IMR-90 (cell line): ENCODE measurements at regions not wholly inside any gene's neighbourhood (a gene's known extent, or its start where the extent isn't known, plus 50 kb on each side); places are given as distances from the start of the nearest gene placed in this dataset.

Experiments used
- ATAC-seq: fragments of 200-7000 bp; cut with Tn5 transposase; 2 replicates; pipeline ENCODE4 v1.9.1; 2020; ENCODE audit warnings: low read depth, mild to moderate bottlenecking, moderate library complexity
- BruUV-seq: library from RNA; stranded (reverse); fragments of 400-500 nt; replicated peaks from 2 replicates; lab custom pipeline; 2021; lab: Mats Ljungman, UMichigan
- CTCF ChIA-PET: fragments of 300-600 bp; formaldehyde crosslinking; extraction: SDS; loops from one replicate; lab custom pipeline; 2021; ENCODE audit warnings: antibody characterized with exemption; lab: Yijun Ruan, JAX
- POLR2A ChIA-PET: fragments of 300-600 bp; sonication (Branson Sonifier 250); formaldehyde crosslinking; loops from one replicate; lab custom pipeline; 2022; ENCODE audit warnings: antibody characterized with exemption; ENCODE audit not compliant: unreplicated experiment; lab: Charles Lee
- DNase-seq: peaks from one replicate; pipeline ENCODE4 v3.0.0; 2013
- H2AFZ ChIP-seq: replicated peaks from 2 replicates; pipeline ENCODE3; 2013; ENCODE audit warnings: low read length, mild to moderate bottlenecking; ENCODE audit not compliant: poor library complexity
- H2AK5ac ChIP-seq: 2 replicates; pipeline ENCODE4 v1.6.1; 2013; ENCODE audit warnings: low read depth, low read length, inconsistent platforms
- H2AK9ac ChIP-seq: replicated peaks from 2 replicates; pipeline ENCODE3; 2013; ENCODE audit warnings: mild to moderate bottlenecking, low read depth, low read length, moderate library complexity; ENCODE audit not compliant: poor library complexity
- H2BK120ac ChIP-seq: 2 replicates; pipeline ENCODE4 v1.6.1; 2013; ENCODE audit warnings: low read depth, low read length, inconsistent platforms
- H2BK15ac ChIP-seq: 3 replicates; pipeline ENCODE4 v1.6.1; 2013; ENCODE audit warnings: low read depth, low read length, inconsistent platforms
- H2BK20ac ChIP-seq: 2 replicates; pipeline ENCODE4 v1.6.1; 2013; ENCODE audit warnings: low read depth, mild to moderate bottlenecking, inconsistent platforms, low read length, moderate library complexity
- H2BK5ac ChIP-seq: 2 replicates; pipeline ENCODE4 v1.6.1; 2013; ENCODE audit warnings: mild to moderate bottlenecking, low read depth, low read length, inconsistent platforms; ENCODE audit not compliant: poor library complexity, severe bottlenecking
- H3K14ac ChIP-seq: replicated peaks from 2 replicates; pipeline ENCODE4 v1.6.1; 2013; ENCODE audit warnings: low read depth, low read length, inconsistent platforms
- H3K18ac ChIP-seq: 2 replicates; pipeline ENCODE4 v1.6.1; 2013; ENCODE audit warnings: low read depth, low read length, control low read depth
- H3K23ac ChIP-seq: 2 replicates; pipeline ENCODE4 v1.6.1; 2013; ENCODE audit warnings: low read depth, low read length, inconsistent platforms
- H3K27ac ChIP-seq: 2 replicates; pipeline ENCODE4 v1.5.1; 2013; ENCODE audit warnings: mild to moderate bottlenecking, control low read depth, low read length; ENCODE audit not compliant: insufficient read depth
- H3K27me3 ChIP-seq: 2 replicates; pipeline ENCODE4 v1.6.1; 2013; ENCODE audit warnings: low read length; ENCODE audit not compliant: control insufficient read depth, insufficient read depth
- H3K36me3 ChIP-seq: 2 replicates; pipeline ENCODE4 v1.6.1; 2013; ENCODE audit warnings: low read length, mixed read lengths; ENCODE audit not compliant: control insufficient read depth, insufficient read depth
- H3K4ac ChIP-seq: 2 replicates; pipeline ENCODE4 v1.6.1; 2013; ENCODE audit warnings: low read depth, low read length, inconsistent platforms
- H3K4me1 ChIP-seq: 2 replicates; pipeline ENCODE4 v1.6.1; 2013; ENCODE audit warnings: low read length, mixed read lengths; ENCODE audit not compliant: control insufficient read depth, insufficient read depth
- H3K4me2 ChIP-seq: 2 replicates; pipeline ENCODE4 v1.6.1; 2013; ENCODE audit warnings: low read depth, mild to moderate bottlenecking, control low read depth, low read length, moderate library complexity
- H3K4me3 ChIP-seq: 2 replicates; pipeline ENCODE4 v1.5.1; 2013; ENCODE audit warnings: low read depth, mild to moderate bottlenecking, control low read depth, low read length, moderate library complexity; ENCODE audit not compliant: insufficient read depth
- H3K56ac ChIP-seq: 2 replicates; pipeline ENCODE4 v1.6.1; 2013; ENCODE audit warnings: low read length, inconsistent platforms; ENCODE audit not compliant: insufficient read depth; ENCODE audit errors: extremely low read depth
- H3K79me1 ChIP-seq, 2 experiments: 2 replicates each; pipeline ENCODE4 v1.6.1; 2013; ENCODE audit warnings: low read length in 2 of 2, inconsistent platforms in 1 of 2, low read depth in 1 of 2
- H3K9ac ChIP-seq: 2 replicates; pipeline ENCODE4 v1.6.1; 2013; ENCODE audit warnings: low read depth, low read length, control low read depth
- H3K9me1 ChIP-seq: 2 replicates; pipeline ENCODE4 v1.6.1; 2013; ENCODE audit warnings: low read length, inconsistent platforms; ENCODE audit not compliant: insufficient read depth
- H3K9me3 ChIP-seq: 2 replicates; pipeline ENCODE4 v1.6.1; 2013; ENCODE audit warnings: low read length; ENCODE audit not compliant: control insufficient read depth, insufficient read depth
- H4K20me1 ChIP-seq: 2 replicates; pipeline ENCODE4 v1.6.1; 2013; ENCODE audit warnings: low read length, inconsistent platforms; ENCODE audit not compliant: insufficient read depth
- H4K5ac ChIP-seq: 2 replicates; pipeline ENCODE4 v1.6.1; 2013; ENCODE audit warnings: mild to moderate bottlenecking, low read depth, low read length, control low read depth
- H4K8ac ChIP-seq, 2 experiments: 2 replicates each; pipeline ENCODE4 v1.6.1; 2013; ENCODE audit warnings: low read depth in 2 of 2, low read length in 2 of 2, control low read depth in 1 of 2, inconsistent platforms in 1 of 2
- H4K91ac ChIP-seq: 2 replicates; pipeline ENCODE4 v1.6.1; 2013; ENCODE audit warnings: low read depth, low read length, inconsistent platforms; ENCODE audit not compliant: insufficient read depth
- BHLHE40 ChIP-seq: fragments of 150-350 bp; IDR thresholded peaks from 2 replicates; pipeline ENCODE4 v1.6.1; 2016; ENCODE audit warnings: mild to moderate bottlenecking, low read depth, low read length
- CTCF ChIP-seq: conservative IDR thresholded peaks from 2 replicates; pipeline ENCODE4 v1.5.1; 2012; ENCODE audit warnings: mild to moderate bottlenecking, low read depth, low read length, improper control_type of control experiment
- ELK1 ChIP-seq: fragments of 150-350 bp; IDR thresholded peaks from 2 replicates; pipeline ENCODE4 v1.6.1; 2016; ENCODE audit warnings: low read depth, mild to moderate bottlenecking, low read length, moderate library complexity, borderline replicate concordance
- MAZ ChIP-seq: IDR thresholded peaks from 2 replicates; pipeline ENCODE4 v1.6.1; 2012; ENCODE audit warnings: low read depth, mild to moderate bottlenecking, low read length, improper control_type of control experiment, moderate library complexity, borderline replicate concordance
- MXI1 ChIP-seq: IDR thresholded peaks from 2 replicates; pipeline ENCODE4 v1.6.1; 2012; ENCODE audit warnings: low read depth, mild to moderate bottlenecking, low read length, moderate library complexity, borderline replicate concordance
- NFE2L2 ChIP-seq: fragments of 150-350 bp; IDR thresholded peaks from 2 replicates; pipeline ENCODE4 v1.6.1; 2016; ENCODE audit warnings: low read depth, mild to moderate bottlenecking, low read length
- POLR2A ChIP-seq: IDR thresholded peaks from 2 replicates; pipeline ENCODE4 v1.6.1; 2012; ENCODE audit warnings: mild to moderate bottlenecking, low read depth, low read length
- RAD21 ChIP-seq: IDR thresholded peaks from 2 replicates; pipeline ENCODE4 v1.6.1; 2012; ENCODE audit warnings: low read length, improper control_type of control experiment
- SMC3 ChIP-seq: fragments of 150-350 bp; IDR thresholded peaks from 2 replicates; pipeline ENCODE4 v1.6.1; 2016; ENCODE audit warnings: low read depth, mild to moderate bottlenecking, antibody characterized with exemption, low read length, moderate library complexity
- whole genome bisulfite sequencing, 2 experiments: methylation state at CpG; one replicate each; pipeline versions ENCODE4 v1.1.5 to v1.1.7; 2013; ENCODE audit warnings: missing lambda C conversion rate in 2 of 2; ENCODE audit not compliant: insufficient read length in 1 of 2; ENCODE audit errors: extremely low coverage in 2 of 2; 5-methylcytosine and 5-hydroxymethylcytosine counted together
- dilution Hi-C: fragments of 300-500 bp; cut with HindIII; formaldehyde crosslinking; loops from one replicate; pipeline ENCODE4 v1.14.3; 2018; ENCODE audit warnings: low sequenced_read_pairs; ENCODE audit not compliant: unreplicated experiment
- in situ Hi-C: fragments of 300-500 bp; cut with MboI; formaldehyde crosslinking; loops from 3 replicates; pipeline ENCODE4 v1.14.3; 2019; ENCODE audit warnings: low sequenced_read_pairs, inconsistent platforms, mixed read lengths
- intact Hi-C: fragments of 100-400 bp; cut with micrococcal nuclease; formaldehyde crosslinking; loops from 2 replicates; pipeline ENCODE4 v1.10.0; 2022

GRCh38 chr17:73748508-73748907 is 104.3 kb upstream of the SDK2 start:
- Histone ChIP-seq H3K4me1 (no peaks in the 10 kb centered on the region), H3K27ac (no peak overlapping the region), H3K36me3 (no peaks in the 10 kb centered on the region), H3K18ac (no peak overlapping the region), H2BK20ac (no peak overlapping the region), H2AFZ (no peak overlapping the region), H3K27me3 (no peaks in the 10 kb centered on the region), H3K9me3 (peaks cover 41% of the 10 kb centered on the region), H3K56ac (no peak overlapping the region), H3K79me1 (no peaks in the 10 kb centered on the region), H3K23ac (no peak overlapping the region), H2AK5ac (no peak overlapping the region), H3K4me3 (no peak overlapping the region), H2BK120ac (no peak overlapping the region), H4K8ac (no peak overlapping the region), H3K14ac (no peak overlapping the region), H2BK15ac (no peak overlapping the region), H4K91ac (no peak overlapping the region), H3K4me2 (no peak overlapping the region), H2AK9ac (no peak overlapping the region), H4K5ac (no peak overlapping the region), H3K4ac (no peak overlapping the region), H2BK5ac (no peak overlapping the region), H3K9ac (no peak overlapping the region), H3K9me1 (no peaks in the 10 kb centered on the region), H4K20me1 (no peaks in the 10 kb centered on the region)
- CTCF ChIA-PET = no interaction called here
- DNase-seq (no peak), ATAC-seq (no peak)
- in situ Hi-C loops (no loop called here), intact Hi-C loops (no loop called here), dilution Hi-C loops (no loop called here)
- no TSS peak for BruUV-seq
- WGBS, 2 experiments = no CpG with 5 or more reads among the region's 18 CpGs
- TF ChIP-seq SMC3 (no peak), MXI1 (no peak), MAZ (no peak), POLR2A (no peak), BHLHE40 (no peak), RAD21 (no peak), ELK1 (no peak), CTCF (no peak), NFE2L2 (no peak)
- POLR2A ChIA-PET = no interaction called here
